Liver (tissue), 8 donors: ENCODE measurements at regions not wholly inside any gene's neighbourhood (a gene's known extent, or its start where the extent isn't known, plus 50 kb on each side); places are given as distances from the start of the nearest gene placed in this dataset.

Source experiments
- DNase-seq: peaks from one replicate; pipeline ENCODE4 v3.0.0-alpha.2; 2017; ENCODE audit warnings: low spot score
- H3K27ac ChIP-seq, 2 donors: one replicate each; pipeline ENCODE4 v1.7.0; 2013; ENCODE audit warnings: inconsistent platforms in 2 of 2, low read length in 2 of 2, control low read depth in 1 of 2, low read depth in 1 of 2, mild to moderate bottlenecking in 1 of 2
- H3K27me3 ChIP-seq, 4 donors: one replicate each; pipeline versions ENCODE4 v1.6.1 to v1.7.0; 2013; ENCODE audit warnings: low read length in 3 of 4, inconsistent platforms in 1 of 4, mild to moderate bottlenecking in 1 of 4, moderate library complexity in 1 of 4; ENCODE audit not compliant: control insufficient read depth in 4 of 4, insufficient read depth in 4 of 4
- H3K36me3 ChIP-seq, 4 donors: one replicate each; pipeline versions ENCODE4 v1.6.1 to v1.7.0; 2013; ENCODE audit warnings: low read length in 3 of 4, mild to moderate bottlenecking in 3 of 4, low read depth in 1 of 4, moderate library complexity in 1 of 4; ENCODE audit not compliant: control insufficient read depth in 4 of 4, insufficient read depth in 3 of 4
- H3K4me1 ChIP-seq, 4 donors: one replicate each; pipeline versions ENCODE4 v1.6.1 to v1.7.0; 2013; ENCODE audit warnings: low read length in 3 of 4, mild to moderate bottlenecking in 3 of 4, moderate library complexity in 1 of 4; ENCODE audit not compliant: control insufficient read depth in 4 of 4, insufficient read depth in 4 of 4
- H3K4me3 ChIP-seq, 3 donors: one replicate each; pipeline versions ENCODE4 v1.6.1 to v1.7.0; 2013; ENCODE audit warnings: low read length in 3 of 3, control low read depth in 1 of 3, low read depth in 1 of 3, mild to moderate bottlenecking in 1 of 3
- H3K9ac ChIP-seq, 2 donors: one replicate each; pipeline ENCODE4 v1.7.0; 2013; ENCODE audit warnings: low read length in 2 of 2, mild to moderate bottlenecking in 2 of 2, moderate library complexity in 2 of 2, control low read depth in 1 of 2, low read depth in 1 of 2
- H3K9me3 ChIP-seq, 4 donors: one replicate each; pipeline versions ENCODE4 v1.6.1 to v1.7.0; 2013; ENCODE audit warnings: low read length in 3 of 4; ENCODE audit not compliant: control insufficient read depth in 4 of 4
- ATF3 ChIP-seq: IDR thresholded peaks from 2 replicates; pipeline ENCODE4 v1.6.1; 2016; ENCODE audit warnings: antibody characterized with exemption
- CTCF ChIP-seq: fragments of 150-350 bp; IDR thresholded peaks from 2 replicates; pipeline ENCODE4 v1.5.1; 2017; ENCODE audit warnings: improper control_type of control experiment, low read depth, low read length; ENCODE audit not compliant: missing input control
- EGR1 ChIP-seq, 2 donors: IDR thresholded peaks; 2 replicates each; pipeline ENCODE4 v1.6.1; 2016 to 2018; ENCODE audit warnings: antibody characterized with exemption in 2 of 2, low read depth in 2 of 2
- FOXA1 ChIP-seq: IDR thresholded peaks from 2 replicates; pipeline ENCODE4 v1.6.1; 2016; ENCODE audit warnings: antibody characterized with exemption
- FOXA2 ChIP-seq: IDR thresholded peaks from 2 replicates; pipeline ENCODE4 v1.6.1; 2016; ENCODE audit warnings: antibody characterized with exemption
- GABPA ChIP-seq, 2 donors: IDR thresholded peaks in 1 of 2; conservative IDR thresholded peaks in 1 of 2; 2 replicates each; pipeline ENCODE4 v1.6.1; 2016; ENCODE audit warnings: antibody characterized with exemption in 2 of 2, mild to moderate bottlenecking in 1 of 2, moderate library complexity in 1 of 2
- HNF4A ChIP-seq, 2 donors: conservative IDR thresholded peaks; 2 replicates each; pipeline ENCODE4 v1.6.1; 2016; ENCODE audit warnings: antibody characterized with exemption in 2 of 2, mild to moderate bottlenecking in 2 of 2
- JUND ChIP-seq, 2 donors: IDR thresholded peaks; 2 replicates each; pipeline ENCODE4 v1.6.1; 2016; ENCODE audit warnings: antibody characterized with exemption in 2 of 2
- MAX ChIP-seq: IDR thresholded peaks from 2 replicates; pipeline ENCODE4 v1.6.1; 2016; ENCODE audit warnings: antibody characterized with exemption
- NR2F2 ChIP-seq: IDR thresholded peaks from 2 replicates; pipeline ENCODE4 v1.6.1; 2016; ENCODE audit warnings: antibody characterized with exemption
- RAD21 ChIP-seq, 2 donors: IDR thresholded peaks; 2 replicates each; pipeline ENCODE4 v1.6.1; 2016; ENCODE audit warnings: antibody characterized with exemption in 2 of 2, mild to moderate bottlenecking in 2 of 2
- REST ChIP-seq: IDR thresholded peaks from 2 replicates; pipeline ENCODE4 v1.6.1; 2016; ENCODE audit warnings: antibody characterized with exemption, mild to moderate bottlenecking
- RXRA ChIP-seq, 2 donors: IDR thresholded peaks; 2 replicates each; pipeline ENCODE4 v1.6.1; 2017 to 2018; ENCODE audit warnings: antibody characterized with exemption in 2 of 2, mild to moderate bottlenecking in 1 of 2
- SP1 ChIP-seq: IDR thresholded peaks from 2 replicates; pipeline ENCODE4 v1.6.1; 2018; ENCODE audit warnings: antibody characterized with exemption, mild to moderate bottlenecking
- TAF1 ChIP-seq: conservative IDR thresholded peaks from 2 replicates; pipeline ENCODE4 v1.6.1; 2016; ENCODE audit warnings: antibody characterized with exemption, mild to moderate bottlenecking
- YY1 ChIP-seq: IDR thresholded peaks from 2 replicates; pipeline ENCODE4 v1.6.1; 2016; ENCODE audit warnings: antibody characterized with exemption, mild to moderate bottlenecking
- ZBTB33 ChIP-seq: IDR thresholded peaks from 2 replicates; pipeline ENCODE4 v1.6.1; 2016; ENCODE audit warnings: antibody characterized with exemption
- WGBS: extraction: QIAGEN DNeasy Blood & Tissue Kit; methylation state at CpG from one replicate; pipeline ENCODE4 v1.1.7; 2013; 5-methylcytosine and 5-hydroxymethylcytosine counted together
- donor health status: healthy.
- donor health status: healthy.
- donor health status: healthy.
- donor health status: healthy.
- donor health status: healthy.

GRCh38 chr4:124536946-124537345, 175.6 kb downstream of the ANKRD50 start:
- no peak overlapping the region for H3K27ac ChIP-seq
- no peaks in the 10 kb centered on the region for H3K27me3 ChIP-seq
- DNase-seq = no peak
- H3K4me1 ChIP-seq = peaks cover 0 to 1% (median 0%) of the 10 kb centered on the region in 4 donors
- H3K9ac ChIP-seq = no peak overlapping the region
- no peak overlapping the region for H3K4me3 ChIP-seq
- H3K36me3 ChIP-seq = no peaks in the 10 kb centered on the region
- TF ChIP-seq HNF4A (conservative IDR thresholded peaks at IDR 0.05) = no peak
- no peak for TF ChIP-seq RAD21 (IDR thresholded peaks at IDR 0.05)
- no peak for TF ChIP-seq NR2F2
- TF ChIP-seq EGR1 (IDR thresholded peaks at IDR 0.05; ENCODE audit: low read depth in 2 of 2) = no peak
- TF ChIP-seq REST = no peak
- TF ChIP-seq CTCF = no peak
- TF ChIP-seq MAX = no peak
- no peak for TF ChIP-seq RXRA (IDR thresholded peaks at IDR 0.05)
- TF ChIP-seq JUND (IDR thresholded peaks at IDR 0.05) = no peak
- TF ChIP-seq ZBTB33 = no peak
- no peak for TF ChIP-seq FOXA1
- TF ChIP-seq SP1 = no peak
- TF ChIP-seq YY1 = no peak
- TF ChIP-seq FOXA2 = no peak
- no peak for TF ChIP-seq GABPA (IDR thresholded peaks at IDR 0.05 in 1 of 2, conservative IDR thresholded peaks at IDR 0.05 in 1 of 2)
- TF ChIP-seq TAF1 = no peak
- TF ChIP-seq ATF3 = no peak
- WGBS = 90% methylated on average over 4 of the region's 4 CpGs
- H3K9me3 ChIP-seq = no peaks in the 10 kb centered on the region

GRCh38 chr4:124537971-124538370, 174.6 kb downstream of the ANKRD50 start:
- H3K4me3 ChIP-seq = no peak overlapping the region
- peaks cover 0 to 1% (median 0%) of the 10 kb centered on the region in 4 donors for H3K4me1 ChIP-seq
- H3K9me3 ChIP-seq = no peaks in the 10 kb centered on the region
- no peaks in the 10 kb centered on the region for H3K36me3 ChIP-seq
- no peak overlapping the region for H3K9ac ChIP-seq
- H3K27ac ChIP-seq = no peak overlapping the region
- no peak for DNase-seq
- H3K27me3 ChIP-seq = no peaks in the 10 kb centered on the region
- TF ChIP-seq REST = no peak
- no peak for TF ChIP-seq HNF4A (conservative IDR thresholded peaks at IDR 0.05)
- TF ChIP-seq FOXA2 = no peak
- no peak for TF ChIP-seq MAX
- no peak for TF ChIP-seq SP1
- no peak for TF ChIP-seq RAD21 (IDR thresholded peaks at IDR 0.05)
- no peak for TF ChIP-seq GABPA (IDR thresholded peaks at IDR 0.05 in 1 of 2, conservative IDR thresholded peaks at IDR 0.05 in 1 of 2)
- TF ChIP-seq ZBTB33 = no peak
- TF ChIP-seq FOXA1 = no peak
- no peak for TF ChIP-seq JUND (IDR thresholded peaks at IDR 0.05)
- no peak for TF ChIP-seq RXRA (IDR thresholded peaks at IDR 0.05)
